Loucy (cell line): ENCODE measurements at regions not wholly inside any gene's neighbourhood (a gene's known extent, or its start where the extent isn't known, plus 50 kb on each side); places are given as distances from the start of the nearest gene placed in this dataset.

Experiments
- EZH2phosphoT487 ChIP-seq: fragments of 200-600 bp; IDR thresholded peaks from 2 replicates; pipeline ENCODE4 v1.6.1; 2018; ENCODE audit warnings: antibody characterized with exemption, mild to moderate bottlenecking, moderate library complexity, borderline replicate concordance
- TF ChIP-seq, protein P1 (sequence below): fragments of 200-600 bp; sonication (generic); conservative IDR thresholded peaks from 2 replicates; pipeline ENCODE4 v1.5.1; 2014; ENCODE audit warnings: mild to moderate bottlenecking, antibody characterized with exemption, low read length

DNA sequence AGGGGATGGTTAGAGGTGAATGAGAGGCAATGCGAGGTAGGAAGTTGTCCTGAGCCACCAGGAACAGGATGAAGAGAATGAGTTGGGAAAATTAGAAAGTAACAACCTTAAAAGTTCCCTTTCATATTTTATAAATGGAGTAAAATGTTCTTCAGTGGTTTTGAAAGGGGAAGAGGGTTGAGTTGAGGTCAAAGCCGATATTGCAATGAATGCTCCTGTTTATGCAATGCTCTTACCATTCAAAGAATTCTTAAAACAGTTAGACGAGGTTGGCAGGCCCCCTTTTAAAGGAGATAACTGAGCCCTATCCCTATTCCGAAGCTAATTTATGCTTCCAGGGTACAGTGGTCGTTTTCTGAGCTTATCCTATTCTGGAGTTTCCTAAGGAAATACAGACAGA, 2110.3 kb upstream of the CELF4 start:
- TF ChIP-seq, protein P1, sequence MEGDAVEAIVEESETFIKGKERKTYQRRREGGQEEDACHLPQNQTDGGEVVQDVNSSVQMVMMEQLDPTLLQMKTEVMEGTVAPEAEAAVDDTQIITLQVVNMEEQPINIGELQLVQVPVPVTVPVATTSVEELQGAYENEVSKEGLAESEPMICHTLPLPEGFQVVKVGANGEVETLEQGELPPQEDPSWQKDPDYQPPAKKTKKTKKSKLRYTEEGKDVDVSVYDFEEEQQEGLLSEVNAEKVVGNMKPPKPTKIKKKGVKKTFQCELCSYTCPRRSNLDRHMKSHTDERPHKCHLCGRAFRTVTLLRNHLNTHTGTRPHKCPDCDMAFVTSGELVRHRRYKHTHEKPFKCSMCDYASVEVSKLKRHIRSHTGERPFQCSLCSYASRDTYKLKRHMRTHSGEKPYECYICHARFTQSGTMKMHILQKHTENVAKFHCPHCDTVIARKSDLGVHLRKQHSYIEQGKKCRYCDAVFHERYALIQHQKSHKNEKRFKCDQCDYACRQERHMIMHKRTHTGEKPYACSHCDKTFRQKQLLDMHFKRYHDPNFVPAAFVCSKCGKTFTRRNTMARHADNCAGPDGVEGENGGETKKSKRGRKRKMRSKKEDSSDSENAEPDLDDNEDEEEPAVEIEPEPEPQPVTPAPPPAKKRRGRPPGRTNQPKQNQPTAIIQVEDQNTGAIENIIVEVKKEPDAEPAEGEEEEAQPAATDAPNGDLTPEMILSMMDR, result no peak
- TF ChIP-seq EZH2phosphoT487, result no peak
